ENCODE measurements at regions not wholly inside any gene's neighbourhood (a gene's known extent, or its start where the extent isn't known, plus 50 kb on each side); places are given as distances from the start of the nearest gene placed in this dataset.

DNA sequence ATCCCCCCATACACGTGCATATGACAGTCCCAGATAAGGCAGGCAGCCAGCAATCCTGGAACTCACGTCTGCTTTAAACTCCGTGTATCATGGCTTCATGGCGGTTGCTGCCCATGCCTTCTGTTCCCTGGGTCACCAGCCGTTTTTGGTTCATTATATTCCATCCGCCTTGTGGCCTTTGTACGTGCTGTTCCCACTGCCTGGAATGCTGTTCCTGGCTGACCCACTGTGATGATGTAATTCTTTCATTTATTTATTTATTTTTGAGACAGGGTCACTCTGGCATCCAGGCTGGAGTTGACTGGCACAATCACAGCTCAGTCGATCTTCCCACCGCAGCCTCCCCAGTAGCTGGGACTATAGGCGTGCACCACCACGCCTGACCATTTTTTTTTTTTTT is 136.7 kb upstream of the GSE1 start:
- TF ChIP-seq REST (IDR thresholded peaks at IDR 0.05; ENCODE audit: insufficient read depth in 1 of 2, low read depth in 2 of 2, low read length in 2 of 2) (no peak), POLR2AphosphoS5 (IDR thresholded peaks at IDR 0.05; ENCODE audit: low read depth, low read length) (no peak)
